NCI-H1694 treated with DMSO at 0.1 percent for 48 hours (cell line): ENCODE measurements at regions not wholly inside any gene's neighbourhood (a gene's known extent, or its start where the extent isn't known, plus 50 kb on each side); places are given as distances from the start of the nearest gene placed in this dataset.

ENCODE experiments used
- DNase-seq: peaks from one replicate; lab custom pipeline; 2025; lab: John Stamatoyannopoulos, UW

DNA sequence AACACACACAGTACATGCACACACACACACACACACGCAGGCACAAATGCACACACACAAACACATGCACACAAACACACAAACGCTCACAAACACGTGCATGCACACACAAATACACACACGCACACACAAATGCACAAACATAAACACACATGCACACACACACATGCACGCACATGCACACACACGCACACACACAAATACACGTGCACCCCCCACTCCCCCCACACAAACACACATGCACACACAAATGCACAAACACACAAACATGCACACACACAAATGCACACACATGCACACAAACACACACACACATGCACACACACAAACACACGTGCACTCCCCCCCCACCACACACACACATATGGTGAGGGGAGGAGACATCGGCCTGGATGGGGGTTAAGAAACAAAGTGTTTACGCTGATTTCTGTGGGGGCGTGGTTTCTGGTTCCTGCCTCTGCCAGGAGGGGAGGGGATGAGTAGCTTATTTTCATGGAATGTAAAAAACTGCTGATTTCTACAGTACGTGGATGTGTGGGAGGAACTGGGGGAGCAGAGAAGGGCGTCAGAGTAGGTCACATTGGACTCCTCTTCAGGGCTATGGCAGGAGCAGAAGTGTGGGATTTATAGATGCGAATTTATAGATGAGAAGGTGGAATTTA is 607.2 kb downstream of the QKI start:
- DNase-seq: no peak

DNA sequence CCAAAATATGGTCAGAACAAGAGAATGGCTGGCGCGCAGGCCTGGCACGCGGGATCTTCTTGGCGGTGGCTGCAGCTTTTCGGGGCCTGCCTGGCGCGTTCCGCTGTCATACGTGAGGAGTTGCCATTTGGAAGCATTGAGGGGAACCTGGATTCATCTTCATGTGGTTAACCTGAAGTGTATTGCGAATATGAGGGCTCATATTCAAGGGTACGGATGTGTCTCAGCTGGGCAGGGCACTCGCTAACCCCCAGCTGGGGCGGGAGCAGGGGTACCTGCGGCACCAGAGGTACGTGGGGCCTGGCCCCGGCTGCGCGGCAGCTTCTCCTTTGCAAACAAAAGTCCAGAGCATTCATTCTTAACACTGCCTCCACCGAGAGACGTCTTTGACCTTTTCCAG is 605.6 kb downstream of the QKI start:
- no peak for DNase-seq

GRCh38 chr6:164018133-164018532 is 603.6 kb downstream of the QKI start:
- DNase-seq: no peak

GRCh38 chr6:164016056-164016455 is 601.5 kb downstream of the QKI start:
- no peak for DNase-seq

DNA sequence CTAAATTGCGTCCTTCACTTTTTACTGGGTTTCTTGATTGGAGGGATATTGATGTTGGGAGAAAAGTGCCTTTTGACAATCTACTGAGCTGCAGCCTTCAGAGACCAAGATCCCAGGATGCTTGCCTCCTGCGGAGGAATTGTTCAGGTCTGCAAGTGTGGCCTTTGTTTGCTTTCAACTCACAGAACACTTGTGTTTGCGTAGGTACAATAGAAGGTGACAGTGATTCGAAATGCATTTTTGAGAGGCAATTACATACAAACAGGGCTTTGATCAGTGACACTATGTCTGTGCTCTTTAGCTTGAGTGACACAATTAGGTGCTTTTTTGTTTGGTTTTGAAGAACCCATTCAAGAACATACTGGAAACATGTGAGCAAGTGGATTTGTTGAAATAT is 600.6 kb downstream of the QKI start:
- DNase-seq: no peak

GRCh38 chr6:164014346-164015087 is 600.0 kb downstream of the QKI start:
- no peak for DNase-seq

GRCh38 chr6:164013480-164014208 is 599.1 kb downstream of the QKI start:
- DNase-seq: no peak

DNA sequence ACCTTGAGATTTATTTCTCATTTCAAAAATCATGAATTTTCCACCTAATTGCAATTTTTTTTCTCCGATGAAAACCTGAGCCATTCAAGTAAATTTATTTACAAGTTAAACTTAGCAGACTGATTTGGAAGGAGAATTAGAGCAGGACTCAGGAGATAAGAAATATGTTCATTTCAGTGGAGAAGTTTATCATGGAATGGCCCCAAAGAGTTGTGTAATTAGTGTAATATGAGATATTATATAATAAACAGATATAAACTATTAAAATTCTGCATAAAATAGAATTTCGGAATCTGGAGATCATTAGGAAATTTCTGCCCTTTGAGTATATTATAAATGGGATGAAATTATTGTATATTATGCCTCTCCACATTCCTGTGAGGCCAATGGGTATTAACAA is 596.8 kb downstream of the QKI start:
- no peak for DNase-seq

GRCh38 chr6:164010441-164011103 is 596.1 kb downstream of the QKI start:
- no peak for DNase-seq

DNA sequence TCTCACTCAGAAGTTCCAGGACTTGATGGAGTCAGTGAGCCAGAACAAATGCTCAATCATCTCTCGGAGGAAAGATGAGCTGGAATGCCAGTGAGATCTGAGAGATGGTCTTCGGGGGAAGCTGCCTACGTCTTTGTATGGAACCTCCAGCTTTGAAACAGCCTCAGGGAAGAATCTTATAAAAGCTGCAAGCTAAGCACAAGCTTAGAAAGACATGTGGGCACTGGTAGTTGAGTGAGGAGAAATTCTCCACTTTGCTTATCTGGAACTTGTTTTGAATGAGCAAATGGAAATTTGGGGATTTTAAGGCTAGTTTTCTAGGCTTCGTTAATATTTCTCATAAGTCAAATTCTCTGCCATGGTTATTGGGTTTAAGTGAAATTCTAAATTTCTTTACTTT is 594.4 kb downstream of the QKI start:
- no peak for DNase-seq

- no peak for DNase-seq
These were observed 593.4 kb downstream of the QKI start for GRCh38 chr6:164007881-164008280.

DNA sequence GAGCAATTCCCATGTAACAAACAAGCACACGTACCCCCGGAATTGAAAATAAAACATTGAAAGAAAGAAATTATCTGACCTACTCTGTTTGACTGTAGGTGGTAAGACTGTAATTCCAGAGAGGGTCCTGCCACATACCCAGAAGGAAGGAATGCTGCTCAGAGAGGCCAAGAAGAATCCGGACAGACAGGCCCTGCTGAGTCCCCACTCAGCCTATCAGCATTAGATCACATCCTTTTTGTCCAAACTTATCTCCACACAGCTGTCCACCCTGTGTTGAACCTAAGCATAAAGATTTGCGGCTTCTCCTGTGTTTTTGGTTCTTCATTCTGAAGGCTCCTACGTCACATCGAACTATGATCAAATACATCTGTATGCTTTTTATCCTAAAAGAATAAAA is 591.9 kb downstream of the QKI start:
- DNase-seq: no peak

DNA sequence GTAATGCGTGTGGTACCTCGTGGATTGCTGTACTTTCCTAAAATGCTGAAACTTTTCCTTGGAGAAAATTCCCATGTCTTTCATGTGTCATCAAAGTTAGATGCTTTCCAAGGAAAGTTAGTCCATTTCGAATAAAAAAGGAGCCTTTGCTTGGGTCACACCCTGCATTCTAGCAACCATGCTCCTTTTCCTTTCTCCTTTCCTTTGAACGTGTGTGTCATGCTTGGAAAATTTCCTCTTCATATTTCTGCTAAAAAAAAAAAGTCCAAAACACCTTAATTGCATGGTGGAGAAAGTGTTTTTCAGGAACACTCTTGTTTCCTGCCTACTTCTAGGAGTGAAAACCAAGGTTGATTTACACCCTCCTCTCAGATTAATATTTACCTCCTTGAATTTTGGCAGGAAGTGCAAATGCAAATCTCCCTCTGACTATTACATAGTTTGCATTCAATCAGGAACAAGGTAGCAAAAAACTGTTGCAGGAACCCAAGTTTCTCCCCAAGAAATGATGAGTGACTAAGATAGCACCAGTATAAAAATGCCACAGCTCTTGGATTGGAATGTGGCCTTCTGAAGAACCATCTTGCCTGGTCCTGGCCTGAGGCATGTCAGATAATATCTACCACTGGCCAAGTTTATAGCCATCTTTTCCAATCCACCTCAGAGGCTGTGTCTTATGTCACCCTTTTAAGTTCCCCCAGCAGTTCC is 590.6 kb downstream of the QKI start:
- no peak for DNase-seq

DNA sequence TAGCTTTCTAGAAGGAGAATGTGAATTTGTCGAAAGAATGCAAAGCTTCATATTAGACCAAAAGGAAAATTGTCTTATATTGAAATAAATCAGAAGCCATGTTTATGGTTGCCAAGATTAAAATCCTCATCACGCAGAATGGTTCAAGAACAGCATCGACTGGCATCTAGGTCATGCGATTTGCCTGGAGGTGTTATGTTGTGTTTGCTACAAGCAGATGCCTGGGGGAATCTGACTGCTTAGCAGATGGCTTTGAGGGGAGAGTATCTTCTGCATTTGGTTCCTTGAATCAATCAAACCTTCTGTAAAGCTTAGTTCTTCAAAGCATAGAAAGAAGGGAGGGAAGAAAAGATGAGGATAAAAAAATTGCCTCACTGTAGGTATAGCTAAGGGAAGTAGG is 585.8 kb downstream of the QKI start:
- DNase-seq: no peak

- no peak for DNase-seq
These were observed 585.1 kb downstream of the QKI start for GRCh38 chr6:163999475-164000125.

DNA sequence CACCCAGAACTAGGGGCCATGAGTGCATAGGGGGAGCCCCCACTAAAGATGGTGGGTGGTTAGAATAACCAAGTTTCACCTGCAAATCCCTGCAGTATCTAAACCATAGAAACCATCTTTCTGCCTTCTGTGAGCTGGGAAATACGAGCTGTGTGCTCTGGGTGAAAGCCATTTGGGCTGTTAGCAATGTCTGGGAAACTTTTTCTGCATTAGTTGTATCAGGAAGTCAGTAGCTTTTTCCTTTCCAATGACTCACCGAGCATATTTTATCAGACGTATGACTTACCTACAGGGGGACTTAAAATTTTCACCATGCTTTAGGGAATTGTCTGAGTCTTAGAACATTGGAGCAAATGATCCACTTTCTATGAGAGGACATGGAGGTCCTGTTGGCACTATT is 584.0 kb downstream of the QKI start:
- no peak for DNase-seq

DNA sequence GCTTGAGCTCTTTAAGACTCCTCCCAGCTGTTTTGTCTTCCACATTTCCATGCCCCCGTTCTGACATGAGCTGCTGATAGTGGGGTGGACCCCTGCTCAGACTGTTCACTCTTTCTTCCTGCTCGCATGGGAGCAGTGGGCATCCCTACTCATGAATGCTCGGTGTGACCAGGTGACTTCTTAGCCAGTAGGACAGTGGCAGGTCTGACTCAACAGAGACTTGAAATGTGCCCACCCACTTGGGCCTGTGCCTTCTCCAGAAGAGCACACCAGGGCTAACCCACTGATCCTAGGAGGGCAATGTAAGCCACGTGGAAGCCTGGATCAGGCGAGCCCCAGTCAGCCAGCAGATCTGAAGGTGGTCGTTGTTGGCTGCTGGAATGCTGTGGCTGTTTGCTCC is 582.0 kb downstream of the QKI start:
- no peak for DNase-seq

- DNase-seq: no peak
These were observed 580.0 kb downstream of the QKI start for GRCh38 chr6:163994566-163994965.

- DNase-seq: no peak
These were observed 578.2 kb downstream of the QKI start for GRCh38 chr6:163992701-163993100.

DNA sequence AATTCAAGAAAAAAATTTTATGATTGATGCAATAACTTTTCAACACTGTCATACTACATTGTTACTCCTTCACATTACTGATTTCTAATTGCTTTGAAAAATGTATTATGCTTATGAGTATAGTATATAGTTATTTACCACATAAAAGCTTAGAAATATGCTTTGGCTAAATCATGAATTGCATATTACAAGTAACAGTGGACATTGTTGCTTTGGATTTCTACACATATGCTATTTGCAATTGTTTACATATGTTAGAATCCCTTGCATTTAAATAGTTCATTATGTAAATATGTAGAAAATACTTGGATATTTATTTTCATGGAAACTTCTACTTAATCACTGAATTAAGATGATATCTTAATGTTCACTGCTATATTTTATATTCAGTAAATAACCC is 577.5 kb downstream of the QKI start:
- DNase-seq: no peak

DNA sequence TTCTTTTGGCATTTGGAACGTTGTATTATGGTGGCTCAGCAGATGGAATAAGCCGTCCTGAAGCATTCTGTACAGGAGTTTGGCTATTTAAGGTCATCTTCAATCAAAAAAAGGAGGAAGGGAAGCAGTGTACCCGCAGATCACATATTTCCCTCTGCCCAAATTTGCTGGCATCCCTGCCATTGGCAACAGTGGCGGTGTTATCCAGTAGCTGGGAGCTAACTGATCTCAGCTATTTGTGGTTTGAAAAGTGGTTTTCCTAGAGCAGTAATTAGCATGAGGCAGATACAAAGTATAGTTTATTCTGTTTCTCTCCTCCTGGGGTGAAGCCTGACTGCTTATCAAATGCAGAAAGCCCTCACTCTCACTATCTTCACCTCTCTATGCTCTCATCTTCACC is 576.8 kb downstream of the QKI start:
- DNase-seq: no peak

DNA sequence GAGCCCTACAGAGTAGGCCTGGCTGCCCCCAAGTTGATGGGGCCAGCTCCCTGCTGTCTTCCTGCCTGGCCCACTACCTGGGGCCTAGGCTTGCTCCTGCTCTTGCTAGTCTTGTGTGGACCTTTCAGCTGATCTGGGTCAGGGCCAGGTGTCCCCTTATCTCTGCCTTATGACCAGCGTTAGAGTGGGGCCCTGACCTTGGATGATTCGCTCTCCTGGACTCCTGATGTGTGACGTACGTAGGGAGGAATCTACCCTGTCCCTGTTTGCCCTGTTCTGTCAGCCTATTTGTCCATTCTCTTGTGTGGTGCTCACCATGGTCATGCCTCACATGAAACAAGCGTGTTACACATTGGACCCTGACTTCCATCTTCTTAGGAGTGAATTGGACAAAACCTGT is 571.8 kb downstream of the QKI start:
- no peak for DNase-seq
